ENCODE measurements at regions not wholly inside any gene's neighbourhood (a gene's known extent, or its start where the extent isn't known, plus 50 kb on each side); places are given as distances from the start of the nearest gene placed in this dataset.

GRCh38 chr2:43135583-43135982 lies 90.8 kb downstream of the ZFP36L2 start:
- no peaks in the 10 kb centered on the region for H3K9me3 ChIP-seq
- no peaks in the 10 kb centered on the region for H3K36me3 ChIP-seq
- in situ Hi-C loops (cut with MboI; ENCODE audit: low pct_ligation_motif_present in 1 of 4, low pct_unique_long_range_greater_than_20kb in 1 of 4, low sequenced_read_pairs in 3 of 4), result no loop called here
- WGBS, 2 donors (ENCODE audit: low coverage in 1 of 2), result 92% methylated on average over 6 of the region's 6 CpGs; no CpG with 5 or more reads in 1 of the 2 donors
- H3K27ac ChIP-seq, result peak overlapping the region; percentile 42 to 83 (median 51)
- H3K4me3 ChIP-seq, result no peak overlapping the region
- no peaks in the 10 kb centered on the region for H3K27me3 ChIP-seq
- peaks cover 30 to 70% (median 36%) of the 10 kb centered on the region in 4 donors for H3K4me1 ChIP-seq
- DNase-seq, result no peak
- intact Hi-C loops (cut with DNase I; ENCODE audit: low total_unique reads), result no loop called here
- no peak for TF ChIP-seq POLR2A (IDR thresholded peaks at IDR 0.05)
- no peak for TF ChIP-seq EP300 (IDR thresholded peaks at IDR 0.05; ENCODE audit: low read depth)
- TF ChIP-seq CTCF (IDR thresholded peaks at IDR 0.05), result no peak
- TF ChIP-seq POLR2AphosphoS5 (IDR thresholded peaks at IDR 0.05), result no peak

GRCh38 chr2:43134571-43134889 lies 91.9 kb downstream of the ZFP36L2 start:
- Histone ChIP-seq H3K27ac (peak overlapping the region; percentile 83 to 89 (median 86)), H3K4me1 (peaks cover 38 to 78% (median 41%) of the 10 kb centered on the region in 4 donors)
- intact Hi-C loops (cut with DNase I; ENCODE audit: low total_unique reads), result no loop called here

GRCh38 chr2:43133708-43134570 lies 92.5 kb downstream of the ZFP36L2 start:
- peaks cover 38 to 81% (median 41%) of the 10 kb centered on the region in 4 donors for H3K4me1 ChIP-seq
- in situ Hi-C loops (cut with MboI; ENCODE audit: low pct_ligation_motif_present in 1 of 4, low pct_unique_long_range_greater_than_20kb in 1 of 4, low sequenced_read_pairs in 3 of 4), result no loop called here
- no peak overlapping the region for H3K4me3 ChIP-seq
- no peaks in the 10 kb centered on the region for H3K36me3 ChIP-seq
- H3K9me3 ChIP-seq, result no peaks in the 10 kb centered on the region
- TF ChIP-seq CTCF (IDR thresholded peaks at IDR 0.05), result no peak
- peak in 1 of 3 donors; percentile 25 for TF ChIP-seq POLR2AphosphoS5 (IDR thresholded peaks at IDR 0.05)
- peak overlapping the region; percentile 83 to 89 (median 86) for H3K27ac ChIP-seq
- WGBS, 2 donors (ENCODE audit: low coverage in 1 of 2), result 55% methylated on average over 21 of the region's 21 CpGs; no CpG with 5 or more reads in 1 of the 2 donors
- DNase-seq, result peak; percentile 83
- intact Hi-C loops (cut with DNase I; ENCODE audit: low total_unique reads), result no loop called here
- no peaks in the 10 kb centered on the region for H3K27me3 ChIP-seq

More at GRCh38 chr2:43134571-43134889, 91.9 kb downstream of the ZFP36L2 start:
- TF ChIP-seq POLR2A (IDR thresholded peaks at IDR 0.05), result no peak
- TF ChIP-seq CTCF (IDR thresholded peaks at IDR 0.05), result no peak
- TF ChIP-seq POLR2AphosphoS5 (IDR thresholded peaks at IDR 0.05), result no peak
- no peak for TF ChIP-seq EP300 (IDR thresholded peaks at IDR 0.05; ENCODE audit: low read depth)
- in situ Hi-C loops (cut with MboI; ENCODE audit: low pct_ligation_motif_present in 1 of 4, low pct_unique_long_range_greater_than_20kb in 1 of 4, low sequenced_read_pairs in 3 of 4), result no loop called here
- Histone ChIP-seq H3K27me3 (no peaks in the 10 kb centered on the region), H3K36me3 (no peaks in the 10 kb centered on the region), H3K4me3 (no peak overlapping the region), H3K9me3 (no peaks in the 10 kb centered on the region)
- WGBS, 2 donors (ENCODE audit: low coverage in 1 of 2), result 58 to 90% methylated on average over 2 to 9 of the region's 9 CpGs
- DNase-seq, result no peak

GRCh38 chr2:43133336-43133707 lies 93.1 kb downstream of the ZFP36L2 start:
- peaks cover 39 to 79% (median 44%) of the 10 kb centered on the region in 4 donors for H3K4me1 ChIP-seq
- H3K4me3 ChIP-seq, result no peak overlapping the region
- no peaks in the 10 kb centered on the region for H3K27me3 ChIP-seq
- TF ChIP-seq EP300 (IDR thresholded peaks at IDR 0.05; ENCODE audit: low read depth) (no peak), POLR2A (IDR thresholded peaks at IDR 0.05) (no peak), POLR2AphosphoS5 (IDR thresholded peaks at IDR 0.05) (no peak), CTCF (IDR thresholded peaks at IDR 0.05) (no peak)
- H3K9me3 ChIP-seq, result no peaks in the 10 kb centered on the region
- DNase-seq, result no peak
- H3K36me3 ChIP-seq, result no peaks in the 10 kb centered on the region
- 86% methylated on average over 4 of the region's 4 CpGs; no CpG with 5 or more reads in 1 of the 2 donors for WGBS, 2 donors (ENCODE audit: low coverage in 1 of 2)
- peak overlapping the region; percentile 83 to 89 (median 86) for H3K27ac ChIP-seq
- in situ Hi-C loops (cut with MboI; ENCODE audit: low pct_ligation_motif_present in 1 of 4, low pct_unique_long_range_greater_than_20kb in 1 of 4, low sequenced_read_pairs in 3 of 4) (no loop called here), intact Hi-C loops (cut with DNase I; ENCODE audit: low total_unique reads) (no loop called here)

All from transverse colon (tissue), 4 donors.